GM13977 (cell line): ENCODE measurements at regions not wholly inside any gene's neighbourhood (a gene's known extent, or its start where the extent isn't known, plus 50 kb on each side); places are given as distances from the start of the nearest gene placed in this dataset.

Experiments
- DNase-seq: peaks from one replicate; pipeline ENCODE4 v3.0.0; 2012; ENCODE audit warnings: low spot score
- in situ Hi-C: fragments of 300-500 bp; cut with MboI; formaldehyde crosslinking; loops from one replicate; pipeline ENCODE4 v1.12.0; 2022; ENCODE audit warnings: low sequenced_read_pairs, low pct_unique_long_range_greater_than_20kb, mixed read lengths, inconsistent platforms; ENCODE audit not compliant: unreplicated experiment
- TF ChIP-seq, protein P1 (sequence below): IDR thresholded peaks from 2 replicates; pipeline ENCODE4 v1.5.1; 2012; ENCODE audit warnings: mild to moderate bottlenecking, control low read depth; ENCODE audit not compliant: insufficient read depth; ENCODE audit errors: extremely low read depth, missing control alignments

DNA sequence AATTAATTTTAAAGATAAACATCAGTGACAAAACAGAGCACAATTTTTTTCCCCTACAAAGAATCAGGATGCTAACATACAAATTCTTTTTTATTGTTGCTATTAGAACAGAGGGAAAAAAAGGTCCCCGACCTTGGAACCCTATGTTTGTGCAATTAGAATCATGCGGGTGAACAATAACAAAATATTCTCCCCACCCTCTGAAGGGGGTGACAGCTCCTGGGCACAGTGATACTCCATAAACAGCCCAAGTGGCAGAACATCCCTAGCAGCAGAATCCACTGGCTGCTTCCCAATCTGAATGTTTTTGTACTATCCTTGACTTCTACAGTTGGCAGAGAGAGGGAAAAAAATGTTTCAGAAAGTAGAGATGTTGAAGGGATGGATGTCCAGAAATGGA lies 87.7 kb upstream of the TLL1 start:
- DNase-seq: no peak
- TF ChIP-seq, protein P1, sequence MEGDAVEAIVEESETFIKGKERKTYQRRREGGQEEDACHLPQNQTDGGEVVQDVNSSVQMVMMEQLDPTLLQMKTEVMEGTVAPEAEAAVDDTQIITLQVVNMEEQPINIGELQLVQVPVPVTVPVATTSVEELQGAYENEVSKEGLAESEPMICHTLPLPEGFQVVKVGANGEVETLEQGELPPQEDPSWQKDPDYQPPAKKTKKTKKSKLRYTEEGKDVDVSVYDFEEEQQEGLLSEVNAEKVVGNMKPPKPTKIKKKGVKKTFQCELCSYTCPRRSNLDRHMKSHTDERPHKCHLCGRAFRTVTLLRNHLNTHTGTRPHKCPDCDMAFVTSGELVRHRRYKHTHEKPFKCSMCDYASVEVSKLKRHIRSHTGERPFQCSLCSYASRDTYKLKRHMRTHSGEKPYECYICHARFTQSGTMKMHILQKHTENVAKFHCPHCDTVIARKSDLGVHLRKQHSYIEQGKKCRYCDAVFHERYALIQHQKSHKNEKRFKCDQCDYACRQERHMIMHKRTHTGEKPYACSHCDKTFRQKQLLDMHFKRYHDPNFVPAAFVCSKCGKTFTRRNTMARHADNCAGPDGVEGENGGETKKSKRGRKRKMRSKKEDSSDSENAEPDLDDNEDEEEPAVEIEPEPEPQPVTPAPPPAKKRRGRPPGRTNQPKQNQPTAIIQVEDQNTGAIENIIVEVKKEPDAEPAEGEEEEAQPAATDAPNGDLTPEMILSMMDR: no peak
- in situ Hi-C loops: no loop called here

DNA sequence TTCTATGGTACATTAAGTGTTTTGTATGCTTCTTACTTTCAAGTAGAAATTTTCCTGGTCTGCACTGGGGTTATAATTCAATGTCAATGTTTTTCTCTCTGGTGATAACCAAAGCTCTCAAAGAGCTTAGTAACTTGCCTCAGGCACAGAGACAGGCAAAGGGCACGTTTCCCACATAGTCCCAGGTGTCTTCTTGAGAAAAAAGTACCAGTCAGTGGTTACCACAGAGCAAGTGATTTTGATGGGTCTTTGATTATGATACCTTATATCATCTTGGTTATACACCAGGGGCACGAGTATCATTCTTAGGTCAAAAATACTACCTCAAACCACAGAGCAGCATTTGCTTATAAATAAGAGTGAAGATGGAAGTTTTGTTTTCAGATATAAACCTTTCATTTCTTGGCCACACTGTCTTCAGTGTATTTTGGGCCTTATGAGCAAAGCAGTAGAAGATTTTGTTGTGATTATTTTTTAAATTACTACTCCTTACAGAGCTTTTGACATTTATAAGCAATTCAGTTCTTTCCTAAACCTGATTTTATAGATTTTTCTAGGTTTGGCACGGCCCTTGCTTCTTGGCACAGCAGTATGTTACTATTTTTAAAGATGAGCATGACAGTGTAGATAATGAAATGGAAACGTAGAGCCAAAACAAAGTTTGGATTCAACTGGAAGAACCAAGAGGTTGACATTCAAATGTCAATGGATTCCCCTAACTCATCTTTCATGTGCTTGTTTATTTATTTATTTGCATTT lies 85.3 kb upstream of the TLL1 start:
- in situ Hi-C loops: no loop called here

DNA sequence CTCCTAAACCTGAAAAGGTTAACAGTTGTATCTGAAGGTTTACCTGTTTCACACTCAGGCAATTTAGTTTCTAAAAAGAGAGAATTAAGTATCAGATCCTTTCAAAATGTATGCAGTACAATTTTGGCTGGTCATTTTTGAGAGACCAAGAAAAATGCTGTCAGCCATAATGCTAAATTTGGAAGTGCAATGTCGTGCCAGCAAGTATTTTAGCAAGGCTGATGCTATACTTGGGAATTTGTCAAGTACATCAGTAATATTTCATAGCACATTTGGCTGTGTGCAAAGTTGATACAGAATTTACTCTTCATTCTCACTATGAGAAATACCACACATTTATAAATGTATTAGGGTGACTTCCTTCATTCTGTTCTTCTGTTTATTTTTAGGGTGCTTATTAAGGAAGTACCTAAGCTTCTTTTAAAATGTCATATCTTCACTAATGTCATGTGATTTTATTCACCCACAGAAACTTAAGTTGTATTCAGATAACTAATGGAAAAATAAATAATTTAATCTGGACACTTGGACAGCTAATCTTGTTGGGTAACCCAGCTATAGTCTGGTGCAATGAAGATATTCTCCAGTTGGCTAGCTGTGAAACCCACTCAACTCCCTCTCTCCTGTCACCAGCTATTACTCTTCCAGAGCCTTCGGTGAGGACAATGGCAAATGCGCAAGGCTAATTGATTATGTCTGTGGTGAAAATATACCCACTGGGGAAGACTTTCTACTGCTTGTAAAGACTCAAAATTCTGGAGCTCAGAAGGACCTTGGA lies 84.2 kb upstream of the TLL1 start:
- TF ChIP-seq, protein P1: no peak
- in situ Hi-C loops: no loop called here
- no peak for DNase-seq

More for the DNA sequence above, 85.3 kb upstream of the TLL1 start:
- TF ChIP-seq, protein P1: no peak
- DNase-seq: no peak

DNA sequence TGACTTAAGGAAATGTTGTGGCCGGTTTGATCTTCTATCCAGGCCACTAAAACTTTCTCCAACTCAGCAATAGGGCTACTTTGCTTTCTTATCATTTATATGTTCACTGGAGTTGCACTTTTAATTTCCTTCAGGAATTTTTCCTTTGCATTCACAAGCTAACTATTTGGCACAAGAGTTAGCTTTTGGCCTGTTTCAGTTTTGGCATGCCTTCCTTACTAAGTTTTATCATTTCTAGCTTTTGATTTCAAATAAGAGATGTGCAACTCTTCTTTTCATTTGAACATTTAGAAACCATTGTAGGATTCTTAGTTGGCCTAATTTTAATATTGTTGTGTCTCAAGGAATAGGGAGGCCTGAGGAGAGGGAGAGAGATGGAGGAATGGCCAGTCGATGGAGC lies 79.8 kb upstream of the TLL1 start:
- TF ChIP-seq, protein P1: no peak
- DNase-seq: no peak
- in situ Hi-C loops: no loop called here

DNA sequence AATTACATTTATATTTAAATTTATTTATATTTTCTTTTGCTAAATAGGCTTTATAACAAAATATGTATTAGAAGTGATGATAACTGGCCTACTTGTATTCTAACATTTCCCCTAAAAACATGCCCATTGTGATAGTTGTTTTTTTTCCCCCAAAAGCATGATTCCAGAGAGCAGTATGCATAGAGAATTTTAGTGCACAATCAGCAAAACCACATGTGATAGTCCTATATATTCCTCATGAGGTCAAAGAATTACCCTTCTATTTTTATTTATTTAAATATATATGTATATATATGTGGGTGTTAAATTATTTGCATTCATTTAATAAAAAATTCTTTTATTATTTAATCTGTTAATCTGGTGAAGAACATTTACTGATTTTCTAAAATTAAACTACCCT lies 78.2 kb upstream of the TLL1 start:
- in situ Hi-C loops: no loop called here
- no peak for DNase-seq
- TF ChIP-seq, protein P1: no peak

DNA sequence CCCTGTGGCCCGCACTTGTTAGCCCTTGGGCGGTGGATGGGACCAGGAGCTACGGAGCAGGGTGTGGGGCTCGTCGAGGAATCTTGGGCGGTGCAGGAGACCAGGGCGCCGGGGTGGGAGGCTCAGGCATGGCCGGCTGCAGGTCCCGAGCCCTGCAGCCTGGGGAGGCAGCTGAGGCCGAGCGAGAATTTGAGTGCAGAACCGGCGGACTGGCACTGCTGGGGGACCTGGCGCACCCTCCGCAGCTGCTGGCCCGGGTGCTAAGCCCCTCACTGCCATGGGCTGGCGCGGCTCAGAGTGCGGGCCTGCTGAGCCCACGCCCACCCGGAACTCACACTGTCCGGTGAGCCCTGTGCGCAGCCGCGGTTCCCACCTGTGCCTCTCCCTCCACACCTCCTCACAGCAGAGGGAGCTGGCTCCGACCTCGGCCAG lies 73.6 kb upstream of the TLL1 start:
- no peak for DNase-seq
- TF ChIP-seq, protein P1: no peak
- in situ Hi-C loops: no loop called here
